MM.1S (cell line): ENCODE measurements at regions not wholly inside any gene's neighbourhood (a gene's known extent, or its start where the extent isn't known, plus 50 kb on each side); places are given as distances from the start of the nearest gene placed in this dataset.
A peak's percentile ranks its signal among the peaks of the same experiment; 100 is the strongest.

Experiments used
- DNase-seq: peaks from one replicate; pipeline ENCODE4 v3.0.0-alpha.2; 2015
- H2AFZ ChIP-seq: fragments of 300-600 bp; sonication (generic); 2 replicates; pipeline ENCODE4 v1.6.0; 2016; ENCODE audit warnings: antibody characterized with exemption, low read length
- H3F3A ChIP-seq: fragments of 300-600 bp; sonication (generic); 2 replicates; pipeline ENCODE4 v1.6.1; 2016; ENCODE audit warnings: mild to moderate bottlenecking, antibody characterized with exemption, low read length, moderate library complexity, mixed read lengths; ENCODE audit not compliant: insufficient read depth
- H3K27ac ChIP-seq: fragments of 300-600 bp; sonication (generic); 2 replicates; pipeline ENCODE4 v1.5.1; 2016; ENCODE audit warnings: mild to moderate bottlenecking, low read length
- H3K27me3 ChIP-seq: fragments of 300-600 bp; sonication (generic); replicated peaks from 2 replicates; pipeline ENCODE4 v1.6.0; 2016; ENCODE audit warnings: low read length; ENCODE audit not compliant: insufficient read depth
- H3K36me3 ChIP-seq: fragments of 300-600 bp; sonication (generic); replicated peaks from 2 replicates; pipeline ENCODE4 v1.6.1; 2016; ENCODE audit warnings: mild to moderate bottlenecking, low read length, mixed read lengths; ENCODE audit not compliant: insufficient read depth
- H3K4me1 ChIP-seq: fragments of 300-600 bp; sonication (generic); 2 replicates; pipeline ENCODE4 v1.6.1; 2016; ENCODE audit warnings: low read length, mixed read lengths
- H3K4me2 ChIP-seq: fragments of 300-600 bp; sonication (generic); 2 replicates; pipeline ENCODE4 v1.6.0; 2016; ENCODE audit warnings: low read depth, low read length
- H3K4me3 ChIP-seq: fragments of 300-600 bp; sonication (generic); 2 replicates; pipeline ENCODE4 v1.5.1; 2016; ENCODE audit warnings: low read length, mixed read lengths
- H3K79me2 ChIP-seq: fragments of 300-600 bp; sonication (generic); 2 replicates; pipeline ENCODE4 v1.6.1; 2016; ENCODE audit warnings: mixed run types, low read length, mixed read lengths
- H3K9ac ChIP-seq: fragments of 300-600 bp; sonication (generic); 2 replicates; pipeline ENCODE4 v1.6.1; 2016; ENCODE audit warnings: low read length, mixed read lengths
- H3K9me2 ChIP-seq: fragments of 300-600 bp; sonication (generic); replicated peaks from 2 replicates; pipeline ENCODE4 v1.6.1; 2016; ENCODE audit warnings: mild to moderate bottlenecking, low read length, mixed read lengths; ENCODE audit not compliant: insufficient read depth
- H3K9me3 ChIP-seq: fragments of 300-600 bp; sonication (generic); replicated peaks from 2 replicates; pipeline ENCODE4 v1.6.1; 2016; ENCODE audit warnings: mild to moderate bottlenecking, low read length, mixed read lengths; ENCODE audit not compliant: insufficient read depth
- H4K20me1 ChIP-seq: fragments of 300-600 bp; sonication (generic); 2 replicates; pipeline ENCODE4 v1.6.1; 2016; ENCODE audit warnings: mild to moderate bottlenecking, low read length, moderate library complexity, mixed read lengths; ENCODE audit not compliant: insufficient read depth
- EZH2 ChIP-seq: fragments of 300-600 bp; sonication (generic); optimal IDR thresholded peaks from 2 replicates; pipeline ENCODE3; 2017; ENCODE audit warnings: low read depth, mild to moderate bottlenecking, antibody characterized with exemption, low read length, mixed read lengths
- EZH2phosphoT487 ChIP-seq: fragments of 300-600 bp; sonication (generic); IDR thresholded peaks from 2 replicates; pipeline ENCODE4 v1.6.1; 2018; ENCODE audit warnings: antibody characterized with exemption, low read length
- TF ChIP-seq, protein P1 (sequence below): fragments of 300-600 bp; sonication (generic); IDR thresholded peaks from 2 replicates; pipeline ENCODE4 v1.5.1; 2016; ENCODE audit warnings: antibody characterized with exemption, low read length, mixed read lengths

GRCh38 chr7:145050415-145050814, 214.6 kb upstream of the TPK1 start:
- no peaks in the 10 kb centered on the region for H3F3A ChIP-seq
- TF ChIP-seq, protein P1, sequence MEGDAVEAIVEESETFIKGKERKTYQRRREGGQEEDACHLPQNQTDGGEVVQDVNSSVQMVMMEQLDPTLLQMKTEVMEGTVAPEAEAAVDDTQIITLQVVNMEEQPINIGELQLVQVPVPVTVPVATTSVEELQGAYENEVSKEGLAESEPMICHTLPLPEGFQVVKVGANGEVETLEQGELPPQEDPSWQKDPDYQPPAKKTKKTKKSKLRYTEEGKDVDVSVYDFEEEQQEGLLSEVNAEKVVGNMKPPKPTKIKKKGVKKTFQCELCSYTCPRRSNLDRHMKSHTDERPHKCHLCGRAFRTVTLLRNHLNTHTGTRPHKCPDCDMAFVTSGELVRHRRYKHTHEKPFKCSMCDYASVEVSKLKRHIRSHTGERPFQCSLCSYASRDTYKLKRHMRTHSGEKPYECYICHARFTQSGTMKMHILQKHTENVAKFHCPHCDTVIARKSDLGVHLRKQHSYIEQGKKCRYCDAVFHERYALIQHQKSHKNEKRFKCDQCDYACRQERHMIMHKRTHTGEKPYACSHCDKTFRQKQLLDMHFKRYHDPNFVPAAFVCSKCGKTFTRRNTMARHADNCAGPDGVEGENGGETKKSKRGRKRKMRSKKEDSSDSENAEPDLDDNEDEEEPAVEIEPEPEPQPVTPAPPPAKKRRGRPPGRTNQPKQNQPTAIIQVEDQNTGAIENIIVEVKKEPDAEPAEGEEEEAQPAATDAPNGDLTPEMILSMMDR, result no peak
- no peak for TF ChIP-seq EZH2phosphoT487
- no peak overlapping the region for H3K4me2 ChIP-seq
- no peak overlapping the region for H2AFZ ChIP-seq
- H3K4me1 ChIP-seq, result no peaks in the 10 kb centered on the region
- H3K27ac ChIP-seq, result no peak overlapping the region
- H3K36me3 ChIP-seq, result no peaks in the 10 kb centered on the region
- no peaks in the 10 kb centered on the region for H3K9me2 ChIP-seq
- H3K4me3 ChIP-seq, result no peak overlapping the region
- no peaks in the 10 kb centered on the region for H3K9me3 ChIP-seq
- H3K9ac ChIP-seq, result no peak overlapping the region
- DNase-seq, result no peak
- no peaks in the 10 kb centered on the region for H3K79me2 ChIP-seq
- no peaks in the 10 kb centered on the region for H3K27me3 ChIP-seq
- H4K20me1 ChIP-seq, result no peaks in the 10 kb centered on the region

DNA sequence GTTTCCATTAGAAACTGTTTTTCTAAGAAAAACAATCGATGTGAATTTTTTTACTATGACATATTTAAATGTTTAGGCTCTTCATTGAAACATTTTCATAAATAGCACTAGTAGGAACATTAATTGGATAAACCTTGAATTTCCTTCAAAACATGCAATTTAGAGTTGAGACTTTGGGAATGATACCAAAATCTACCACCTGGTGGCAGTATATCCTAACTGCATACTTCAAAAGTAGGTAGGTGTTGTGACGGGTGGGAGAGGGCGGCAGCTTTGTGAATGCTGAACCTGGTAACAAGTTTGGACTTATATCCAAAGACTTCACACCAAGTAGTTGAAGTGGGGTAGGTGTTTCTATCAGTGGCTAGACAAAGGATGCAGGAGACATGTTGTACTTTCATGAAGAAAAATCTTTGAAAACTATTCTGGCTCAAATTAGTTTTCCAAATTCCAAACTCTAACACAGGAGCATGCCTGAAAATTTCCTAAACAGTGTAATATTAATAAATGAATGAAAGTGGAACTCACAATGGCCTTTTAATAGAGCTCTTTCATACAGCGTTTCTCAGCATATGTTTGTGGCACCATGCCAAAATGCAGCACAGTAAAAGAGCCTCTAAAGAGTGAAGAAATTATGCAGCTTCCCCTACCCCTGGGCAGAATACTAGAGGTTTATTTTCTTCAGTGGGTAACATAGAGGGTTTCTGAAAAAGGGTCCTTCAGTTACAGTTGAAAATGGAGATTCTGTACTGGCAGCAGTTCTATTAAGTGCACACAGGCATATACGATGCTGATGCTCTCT, 201.0 kb upstream of the TPK1 start:
- Histone ChIP-seq H3K27ac (no peak overlapping the region), H3K9me2 (no peaks in the 10 kb centered on the region), H3K79me2 (no peaks in the 10 kb centered on the region), H3K4me1 (no peaks in the 10 kb centered on the region), H3K4me3 (no peak overlapping the region), H3K27me3 (no peaks in the 10 kb centered on the region), H3K36me3 (no peaks in the 10 kb centered on the region; the same call in 1 of the 2 replicates), H2AFZ (no peak overlapping the region), H4K20me1 (no peaks in the 10 kb centered on the region), H3K9me3 (no peaks in the 10 kb centered on the region), H3F3A (no peaks in the 10 kb centered on the region), H3K4me2 (no peak overlapping the region), H3K9ac (no peak overlapping the region)
- peak; percentile 75 for DNase-seq
- TF ChIP-seq EZH2phosphoT487 (no peak), EZH2 (no peak)
- TF ChIP-seq, protein P1, result peak; percentile 98

GRCh38 chr7:145031162-145031561, 195.3 kb upstream of the TPK1 start:
- no peaks in the 10 kb centered on the region for H4K20me1 ChIP-seq
- TF ChIP-seq EZH2 (no peak), EZH2phosphoT487 (no peak)
- TF ChIP-seq, protein P1, result no peak
- H2AFZ ChIP-seq, result no peak overlapping the region

More at GRCh38 chr7:145031162-145031561, 195.3 kb upstream of the TPK1 start:
- H3K9me2 ChIP-seq, result no peaks in the 10 kb centered on the region
- no peak overlapping the region for H3K4me2 ChIP-seq
- no peak overlapping the region for H3K9ac ChIP-seq
- no peaks in the 10 kb centered on the region for H3K79me2 ChIP-seq
- no peak overlapping the region for H3K27ac ChIP-seq
- H3K4me3 ChIP-seq, result no peak overlapping the region
- no peaks in the 10 kb centered on the region for H3K27me3 ChIP-seq
- H3K4me1 ChIP-seq, result no peaks in the 10 kb centered on the region
- no peaks in the 10 kb centered on the region for H3K9me3 ChIP-seq
- DNase-seq, result no peak
- no peaks in the 10 kb centered on the region; the same call in 1 of the 2 replicates for H3K36me3 ChIP-seq
- H3F3A ChIP-seq, result no peaks in the 10 kb centered on the region
